K562 (cell line): ENCODE measurements at regions not wholly inside any gene's neighbourhood (a gene's known extent, or its start where the extent isn't known, plus 50 kb on each side); places are given as distances from the start of the nearest gene placed in this dataset.

Experiments
- ATAC-seq: fragments of 200-7000 bp; cut with Tn5 transposase; 3 replicates; pipeline ENCODE4 v1.9.1; 2020; ENCODE audit warnings: moderate library complexity
- BruUV-seq: library from RNA; stranded (reverse); fragments of 400-500 nt; replicated peaks from 2 replicates; lab custom pipeline; 2021; lab: Mats Ljungman, UMichigan
- CTCF ChIA-PET: fragments of 300-600 bp; formaldehyde crosslinking; extraction: SDS; loops from one replicate; lab custom pipeline; 2021; ENCODE audit warnings: low intra/inter-chr PET ratio; lab: Yijun Ruan, JAX
- POLR2A ChIA-PET: fragments of 300-600, 350-650 bp; sonication (Branson Sonifier 250); formaldehyde crosslinking; extraction: SDS; loops from one replicate; lab custom pipeline; 2021; ENCODE audit warnings: antibody characterized with exemption, inconsistent platforms; lab: Yijun Ruan, JAX
- DNase-seq, 4 experiments: peaks; one replicate each; pipeline versions ENCODE4 v3.0.0 to v3.0.0-alpha.2; 2011 to 2018; ENCODE audit warnings: low spot score in 3 of 4, mixed read lengths in 3 of 4; ENCODE audit errors: extremely low read depth in 1 of 4
- FAIRE-seq: peaks from 2 replicates; lab custom pipeline; 2011; peaks lifted over from hg19 to GRCh38; lab: Jason Lieb, UNC
- H2AFZ ChIP-seq: 2 replicates; pipeline ENCODE4 v1.6.0; 2011; ENCODE audit warnings: low read depth, low read length, control low read depth, inconsistent platforms
- H3K27ac ChIP-seq: fragments of 200-600 bp; 3 replicates; pipeline ENCODE4 v1.8.0; 2011; ENCODE audit warnings: low read depth, mild to moderate bottlenecking, control low read depth, inconsistent platforms, low read length, moderate library complexity, mixed read lengths; ENCODE audit errors: extremely low read depth
- H3K27me3 ChIP-seq, 2 experiments: fragments of 300-600 bp in 1 of 2; 2 replicates in 1 of 2; 3 replicates in 1 of 2; pipeline versions ENCODE4 v1.6.0 to v1.8.0; 2011; ENCODE audit warnings: inconsistent platforms in 2 of 2, low read length in 2 of 2, mild to moderate bottlenecking in 1 of 2, mixed read lengths in 1 of 2, moderate library complexity in 1 of 2; ENCODE audit not compliant: control insufficient read depth in 2 of 2, insufficient read depth in 2 of 2
- H3K36me3 ChIP-seq: fragments of 300-600 bp; 3 replicates; pipeline ENCODE4 v1.8.0; 2011; ENCODE audit warnings: mild to moderate bottlenecking, low read length, inconsistent platforms; ENCODE audit not compliant: control insufficient read depth, insufficient read depth
- H3K4me1 ChIP-seq, 2 experiments: fragments of 200-600 bp in 1 of 2; replicated peaks in 1 of 2; 2 replicates in 1 of 2; 3 replicates in 1 of 2; pipeline versions ENCODE4 v1.5.1 to v1.8.0; 2011; ENCODE audit warnings: inconsistent platforms in 2 of 2, low read length in 2 of 2, mild to moderate bottlenecking in 1 of 2, mixed read lengths in 1 of 2, moderate library complexity in 1 of 2; ENCODE audit not compliant: control insufficient read depth in 2 of 2, insufficient read depth in 2 of 2
- H3K4me2 ChIP-seq: 2 replicates; pipeline ENCODE4 v1.6.1; 2011; ENCODE audit warnings: low read length, control low read depth, inconsistent platforms, mixed read lengths; ENCODE audit not compliant: insufficient read depth
- H3K4me3 ChIP-seq: fragments of 200-600 bp; sonication (generic), shearing (Covaris generic); 2 replicates; pipeline ENCODE4 v1.5.1; 2016; ENCODE audit warnings: control low read depth, inconsistent platforms
- H3K79me2 ChIP-seq: fragments of 200-600 bp; 3 replicates; pipeline ENCODE4 v1.8.0; 2011; ENCODE audit warnings: low read length, inconsistent platforms; ENCODE audit not compliant: control insufficient read depth, insufficient read depth
- H3K9ac ChIP-seq, 2 experiments: 2 replicates each; pipeline versions ENCODE4 v1.6.0 to v1.6.1; 2011; ENCODE audit warnings: low read depth in 2 of 2, low read length in 2 of 2, control low read depth in 1 of 2, inconsistent platforms in 1 of 2, mild to moderate bottlenecking in 1 of 2, mixed read lengths in 1 of 2; ENCODE audit not compliant: insufficient read depth in 1 of 2
- H3K9me1 ChIP-seq: one replicate; pipeline ENCODE4 v1.6.0; 2011; ENCODE audit warnings: inconsistent platforms, mild to moderate bottlenecking, low read length, moderate library complexity; ENCODE audit not compliant: control insufficient read depth, insufficient read depth
- H3K9me3 ChIP-seq: replicated peaks from 2 replicates; pipeline ENCODE4 v1.5.1; 2011; ENCODE audit warnings: low read depth, low read length, inconsistent platforms; ENCODE audit not compliant: control insufficient read depth, insufficient read depth
- H4K20me1 ChIP-seq: replicated peaks from 2 replicates; pipeline ENCODE4 v1.6.1; 2011; ENCODE audit warnings: low read length, inconsistent platforms, mixed read lengths; ENCODE audit not compliant: control insufficient read depth, insufficient read depth
- ERF ChIP-seq: fragments of 450-650 bp; formaldehyde crosslinking; IDR thresholded peaks from 2 replicates; pipeline ENCODE4 v1.4.0; 2020; ENCODE audit warnings: mild to moderate bottlenecking, mixed read lengths
- HDGF ChIP-seq: fragments of 450-650 bp; IDR thresholded peaks from 2 replicates; pipeline ENCODE4 v1.6.1; 2016
- HNRNPUL1 ChIP-seq: fragments of 200-400 bp; formaldehyde crosslinking; IDR thresholded peaks from 2 replicates; pipeline ENCODE4 v1.6.1; 2017; ENCODE audit warnings: low read length
- MAFF ChIP-seq: IDR thresholded peaks from 2 replicates; pipeline ENCODE4 v1.6.1; 2012; ENCODE audit warnings: low read length, improper control_type of control experiment
- MECOM ChIP-seq: fragments of 250-450 bp; sonication (Bioruptor Pico); IDR thresholded peaks from 2 replicates; pipeline ENCODE4 v1.8.0; 2022; ENCODE audit warnings: inconsistent platforms
- PHTF2 ChIP-seq: fragments of 250-450 bp; sonication (Bioruptor Pico); IDR thresholded peaks from 2 replicates; pipeline ENCODE4 v1.5.0; 2021; ENCODE audit warnings: mild to moderate bottlenecking
- TCF7L2 ChIP-seq: fragments of 150-350 bp; IDR thresholded peaks from 2 replicates; pipeline ENCODE4 v1.6.1; 2016; ENCODE audit warnings: low read depth, mild to moderate bottlenecking, low read length, moderate library complexity
- ZNF134 ChIP-seq: fragments of 250-450 bp; sonication (Bioruptor Pico); conservative IDR thresholded peaks from 2 replicates; pipeline ENCODE4 v1.4.0; 2020
- WGBS: fragments of 100-300 bp; shearing (Covaris generic); methylation state at CpG from one replicate; pipeline ENCODE4 v1.1.6; 2016; ENCODE audit warnings: low coverage, mixed read lengths; ENCODE audit not compliant: insufficient coverage; ENCODE audit errors: missing lambda C conversion rate; 5-methylcytosine and 5-hydroxymethylcytosine counted together
- in situ Hi-C: fragments of 300-500 bp; cut with MboI; formaldehyde crosslinking; loops from 4 replicates; pipeline ENCODE4 v1.15.0; 2018; ENCODE audit warnings: inconsistent platforms, mixed read lengths
- intact Hi-C: fragments of 100-400 bp; cut with micrococcal nuclease; formaldehyde crosslinking; loops from 2 replicates; pipeline ENCODE4 v1.14.2; 2022
- TF ChIP-seq, protein P1 (sequence below): fragments of 450-650 bp; formaldehyde crosslinking; IDR thresholded peaks from 2 replicates; pipeline ENCODE4 v1.4.0; 2020; ENCODE audit warnings: mild to moderate bottlenecking
- TF ChIP-seq, protein P2 (sequence below): sonication (generic); formaldehyde crosslinking; IDR thresholded peaks from 2 replicates; pipeline ENCODE4 v1.8.1; 2023; ENCODE audit warnings: mild to moderate bottlenecking, missing genetic modification reagents

DNA sequence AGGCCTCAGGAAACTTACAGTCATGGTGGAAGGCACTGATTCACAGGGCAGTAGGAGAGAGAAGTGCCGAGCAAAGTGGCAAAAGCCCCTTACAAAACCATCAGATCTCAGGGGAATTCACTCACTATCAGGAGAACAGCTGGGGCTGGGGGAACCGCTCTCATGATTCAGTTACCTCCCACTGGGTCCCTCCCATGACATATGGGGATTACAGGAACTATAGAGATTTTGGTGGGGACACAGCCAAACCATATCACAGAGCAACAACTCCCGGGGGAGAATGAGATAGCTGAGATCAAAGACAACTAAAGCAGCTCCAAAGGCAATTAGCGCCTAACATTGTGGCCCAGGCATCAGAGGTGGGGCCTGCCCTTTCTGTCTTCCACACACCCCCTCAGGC is 85.4 kb upstream of the VOPP1 start (continued):
- TF ChIP-seq TCF7L2: no peak
- TF ChIP-seq, protein P1, sequence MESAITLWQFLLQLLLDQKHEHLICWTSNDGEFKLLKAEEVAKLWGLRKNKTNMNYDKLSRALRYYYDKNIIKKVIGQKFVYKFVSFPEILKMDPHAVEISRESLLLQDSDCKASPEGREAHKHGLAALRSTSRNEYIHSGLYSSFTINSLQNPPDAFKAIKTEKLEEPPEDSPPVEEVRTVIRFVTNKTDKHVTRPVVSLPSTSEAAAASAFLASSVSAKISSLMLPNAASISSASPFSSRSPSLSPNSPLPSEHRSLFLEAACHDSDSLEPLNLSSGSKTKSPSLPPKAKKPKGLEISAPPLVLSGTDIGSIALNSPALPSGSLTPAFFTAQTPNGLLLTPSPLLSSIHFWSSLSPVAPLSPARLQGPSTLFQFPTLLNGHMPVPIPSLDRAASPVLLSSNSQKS (CRISPR knock-in tag): no peak
- TF ChIP-seq, all 486 proteins: peak for 8

- Histone ChIP-seq H3K4me1 (no peaks in the 10 kb centered on the region), H3K9me3 (no peaks in the 10 kb centered on the region), H3K27me3 (peaks cover 0 to 11% of the 10 kb centered on the region in 2 experiments; a peak in 3 of 5 replicates), H3K4me3 (no peak overlapping the region), H3K9ac (no peak overlapping the region), H3K4me2 (no peak overlapping the region), H3K9me1 (no peaks in the 10 kb centered on the region), H3K79me2 (no peaks in the 10 kb centered on the region), H3K36me3 (no peaks in the 10 kb centered on the region), H2AFZ (no peak overlapping the region), H3K27ac (no peak overlapping the region), H4K20me1 (no peaks in the 10 kb centered on the region)
- ATAC-seq (no peak), DNase-seq (peak in 1 of 4 experiments; percentile 4), FAIRE-seq (no peak)
- TF ChIP-seq ZNF134 (no peak), MAFF (no peak), ERF (no peak), PHTF2 (CRISPR knock-in tag) (no peak), HNRNPUL1 (no peak), MECOM (no peak), HDGF (no peak)
- TF ChIP-seq, protein P2, sequence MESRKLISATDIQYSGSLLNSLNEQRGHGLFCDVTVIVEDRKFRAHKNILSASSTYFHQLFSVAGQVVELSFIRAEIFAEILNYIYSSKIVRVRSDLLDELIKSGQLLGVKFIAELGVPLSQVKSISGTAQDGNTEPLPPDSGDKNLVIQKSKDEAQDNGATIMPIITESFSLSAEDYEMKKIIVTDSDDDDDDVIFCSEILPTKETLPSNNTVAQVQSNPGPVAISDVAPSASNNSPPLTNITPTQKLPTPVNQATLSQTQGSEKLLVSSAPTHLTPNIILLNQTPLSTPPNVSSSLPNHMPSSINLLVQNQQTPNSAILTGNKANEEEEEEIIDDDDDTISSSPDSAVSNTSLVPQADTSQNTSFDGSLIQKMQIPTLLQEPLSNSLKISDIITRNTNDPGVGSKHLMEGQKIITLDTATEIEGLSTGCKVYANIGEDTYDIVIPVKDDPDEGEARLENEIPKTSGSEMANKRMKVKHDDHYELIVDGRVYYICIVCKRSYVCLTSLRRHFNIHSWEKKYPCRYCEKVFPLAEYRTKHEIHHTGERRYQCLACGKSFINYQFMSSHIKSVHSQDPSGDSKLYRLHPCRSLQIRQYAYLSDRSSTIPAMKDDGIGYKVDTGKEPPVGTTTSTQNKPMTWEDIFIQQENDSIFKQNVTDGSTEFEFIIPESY (CRISPR knock-in tag): no peak
- in situ Hi-C loops (no loop called here), intact Hi-C loops (no loop called here)
- ChIA-PET CTCF (no interaction called here), POLR2A (interaction anchor here (0.6 kb wide), 2 partner anchors 13 to 223 kb away, joined by 3 read pairs; no protein-coding TSS in a partner anchor)
- WGBS: 0% methylated on average over 2 of the region's 2 CpGs
- no TSS peak for BruUV-seq
Measured at GRCh38 chr7:55651057-55651456, 78.8 kb upstream of the VOPP1 start.
